ENCODE measurements at regions not wholly inside any gene's neighbourhood (a gene's known extent, or its start where the extent isn't known, plus 50 kb on each side); places are given as distances from the start of the nearest gene placed in this dataset.

DNA sequence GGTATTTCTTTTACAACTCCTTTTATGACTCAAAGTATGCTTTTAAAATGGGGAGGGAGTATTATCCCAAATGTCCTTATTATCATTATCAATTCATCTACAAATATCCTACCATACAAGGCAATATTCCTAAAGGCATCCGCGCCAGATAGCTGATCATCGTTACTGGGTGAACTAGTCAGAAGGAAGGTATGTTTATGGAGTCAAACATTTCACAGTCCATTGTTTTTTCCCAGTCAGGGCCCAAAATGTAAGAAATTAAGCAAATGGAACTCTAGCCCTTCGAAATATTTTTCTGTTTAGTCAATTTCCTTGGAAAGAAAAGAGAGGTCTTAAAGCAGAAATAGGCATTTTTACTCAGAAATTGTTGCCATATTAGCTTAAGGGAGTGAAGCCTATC, 188.5 kb upstream of the CCNG1 start:
- DNase-seq (ENCODE audit: low spot score), result no peak
- Mint-ChIP-seq H3K27ac (ENCODE audit: unreplicated experiment) (no peak overlapping the region), H3K9me3 (ENCODE audit: low read depth) (no peaks in the 10 kb centered on the region), H3K4me3 (ENCODE audit: unreplicated experiment) (no peak overlapping the region), H3K27me3 (ENCODE audit: low read depth) (no peaks in the 10 kb centered on the region), H3K36me3 (ENCODE audit: low read depth) (peaks cover 2% of the 10 kb centered on the region), H3K4me1 (ENCODE audit: low read depth) (peaks cover 11% of the 10 kb centered on the region)
- TF ChIP-seq, protein P1, sequence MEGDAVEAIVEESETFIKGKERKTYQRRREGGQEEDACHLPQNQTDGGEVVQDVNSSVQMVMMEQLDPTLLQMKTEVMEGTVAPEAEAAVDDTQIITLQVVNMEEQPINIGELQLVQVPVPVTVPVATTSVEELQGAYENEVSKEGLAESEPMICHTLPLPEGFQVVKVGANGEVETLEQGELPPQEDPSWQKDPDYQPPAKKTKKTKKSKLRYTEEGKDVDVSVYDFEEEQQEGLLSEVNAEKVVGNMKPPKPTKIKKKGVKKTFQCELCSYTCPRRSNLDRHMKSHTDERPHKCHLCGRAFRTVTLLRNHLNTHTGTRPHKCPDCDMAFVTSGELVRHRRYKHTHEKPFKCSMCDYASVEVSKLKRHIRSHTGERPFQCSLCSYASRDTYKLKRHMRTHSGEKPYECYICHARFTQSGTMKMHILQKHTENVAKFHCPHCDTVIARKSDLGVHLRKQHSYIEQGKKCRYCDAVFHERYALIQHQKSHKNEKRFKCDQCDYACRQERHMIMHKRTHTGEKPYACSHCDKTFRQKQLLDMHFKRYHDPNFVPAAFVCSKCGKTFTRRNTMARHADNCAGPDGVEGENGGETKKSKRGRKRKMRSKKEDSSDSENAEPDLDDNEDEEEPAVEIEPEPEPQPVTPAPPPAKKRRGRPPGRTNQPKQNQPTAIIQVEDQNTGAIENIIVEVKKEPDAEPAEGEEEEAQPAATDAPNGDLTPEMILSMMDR (IDR thresholded peaks at IDR 0.05), result no peak

DNA sequence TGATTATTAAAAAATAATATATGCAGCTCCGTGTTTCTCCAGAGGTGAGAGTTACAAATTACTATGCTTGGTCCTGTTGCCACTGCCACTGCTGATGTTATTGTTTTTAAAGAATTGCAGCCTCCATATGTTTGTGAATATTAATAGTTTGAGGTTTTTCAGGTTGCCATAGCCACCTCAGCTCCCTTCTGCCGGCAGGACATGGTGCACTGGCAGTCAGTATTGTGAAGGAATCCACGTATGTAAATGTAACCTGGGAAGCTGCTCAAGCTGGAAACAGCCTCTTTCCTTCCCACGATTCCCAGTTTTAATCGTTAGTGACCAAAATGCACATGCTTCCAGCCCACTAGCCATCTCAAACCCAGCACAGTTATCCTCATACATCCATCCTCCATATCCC, 184.4 kb upstream of the CCNG1 start:
- Mint-ChIP-seq H3K9me3 (ENCODE audit: low read depth) (no peaks in the 10 kb centered on the region), H3K4me1 (ENCODE audit: low read depth) (peaks cover 11% of the 10 kb centered on the region), H3K27ac (ENCODE audit: unreplicated experiment) (no peak overlapping the region)

DNA sequence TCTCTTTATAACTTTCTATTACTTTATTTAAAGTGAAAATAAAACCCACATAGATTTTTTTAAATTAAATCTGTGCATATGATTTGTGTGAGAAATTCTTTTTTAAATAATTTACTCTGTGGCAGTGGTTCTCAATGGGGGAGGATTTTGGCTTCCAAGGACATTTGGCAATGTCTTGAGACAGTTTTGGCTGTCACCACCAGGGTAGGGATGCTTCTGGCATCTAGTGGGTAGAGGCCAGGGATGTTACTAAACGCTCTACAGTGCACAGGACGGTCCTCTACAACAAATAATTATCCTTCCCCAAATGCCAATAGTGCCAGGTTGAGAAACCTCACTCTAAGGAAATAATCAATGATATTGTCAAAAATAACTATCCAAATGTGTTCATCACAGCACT, 177.9 kb upstream of the CCNG1 start:
- Mint-ChIP-seq H3K27ac (ENCODE audit: unreplicated experiment) (no peak overlapping the region), H3K36me3 (ENCODE audit: low read depth) (no peaks in the 10 kb centered on the region), H3K4me1 (ENCODE audit: low read depth) (no peaks in the 10 kb centered on the region), H3K4me3 (ENCODE audit: unreplicated experiment) (no peak overlapping the region), H3K27me3 (ENCODE audit: low read depth) (no peaks in the 10 kb centered on the region), H3K9me3 (ENCODE audit: low read depth) (peaks cover 4% of the 10 kb centered on the region)
- no peak for DNase-seq (ENCODE audit: low spot score)
- TF ChIP-seq, protein P1 (IDR thresholded peaks at IDR 0.05), result no peak

More for the DNA sequence above, 184.4 kb upstream of the CCNG1 start:
- no peak for DNase-seq (ENCODE audit: low spot score)
- no peaks in the 10 kb centered on the region for H3K27me3 Mint-ChIP-seq (ENCODE audit: low read depth)
- no peak overlapping the region for H3K4me3 Mint-ChIP-seq (ENCODE audit: unreplicated experiment)
- peaks cover 2% of the 10 kb centered on the region for H3K36me3 Mint-ChIP-seq (ENCODE audit: low read depth)
- TF ChIP-seq, protein P1 (IDR thresholded peaks at IDR 0.05), result no peak

DNA sequence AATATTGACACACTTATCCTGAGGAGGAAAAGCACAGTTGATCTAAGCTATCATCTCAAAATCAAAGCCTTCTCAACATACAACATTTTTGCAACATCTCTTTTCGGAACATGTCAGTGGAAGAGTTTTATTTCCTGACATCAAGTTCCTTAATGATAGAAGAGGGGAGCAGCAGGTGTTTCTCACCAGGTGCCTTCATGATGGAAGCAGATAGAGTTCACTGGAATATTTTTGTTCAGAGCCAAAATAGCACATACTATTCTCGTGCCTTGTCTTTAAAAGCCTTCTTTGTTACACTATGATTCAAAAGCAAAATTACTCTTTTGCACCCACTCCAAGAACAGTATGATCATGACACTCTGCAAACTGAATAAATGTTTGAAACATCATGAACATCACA, 176.9 kb upstream of the CCNG1 start:
- Mint-ChIP-seq H3K27ac (ENCODE audit: unreplicated experiment) (no peak overlapping the region), H3K36me3 (ENCODE audit: low read depth) (no peaks in the 10 kb centered on the region), H3K27me3 (ENCODE audit: low read depth) (peaks cover 1% of the 10 kb centered on the region), H3K4me3 (ENCODE audit: unreplicated experiment) (no peak overlapping the region), H3K4me1 (ENCODE audit: low read depth) (no peaks in the 10 kb centered on the region), H3K9me3 (ENCODE audit: low read depth) (peaks cover 4% of the 10 kb centered on the region)
- TF ChIP-seq, protein P1 (IDR thresholded peaks at IDR 0.05), result no peak
- DNase-seq (ENCODE audit: low spot score), result no peak

DNA sequence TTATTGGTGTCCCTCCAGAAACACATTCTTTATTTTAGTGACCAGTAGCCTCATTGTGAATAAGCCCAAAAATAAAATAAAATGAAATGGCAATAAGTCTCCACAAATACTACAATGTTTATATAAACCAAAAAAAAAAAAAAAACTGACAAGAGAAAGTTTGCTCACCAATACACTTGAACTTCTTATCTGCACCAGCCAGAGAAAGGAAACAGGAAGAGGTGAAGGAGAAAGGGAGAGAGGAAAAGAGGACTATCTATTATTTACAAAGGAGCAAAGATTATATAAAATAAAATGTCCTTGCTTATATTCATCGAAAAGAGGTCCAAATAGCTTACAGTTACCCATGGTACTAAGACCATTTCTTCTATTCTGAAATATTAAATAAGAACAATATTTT, 176.4 kb upstream of the CCNG1 start:
- no peak for DNase-seq (ENCODE audit: low spot score)
- Mint-ChIP-seq H3K36me3 (ENCODE audit: low read depth) (no peaks in the 10 kb centered on the region), H3K27ac (ENCODE audit: unreplicated experiment) (no peak overlapping the region), H3K9me3 (ENCODE audit: low read depth) (peaks cover 4% of the 10 kb centered on the region), H3K4me3 (ENCODE audit: unreplicated experiment) (no peak overlapping the region), H3K4me1 (ENCODE audit: low read depth) (no peaks in the 10 kb centered on the region), H3K27me3 (ENCODE audit: low read depth) (peaks cover 4% of the 10 kb centered on the region)
- TF ChIP-seq, protein P1 (IDR thresholded peaks at IDR 0.05), result no peak

Data from chondrocyte (in vitro differentiated cells).